ENCODE measurements at regions not wholly inside any gene's neighbourhood (a gene's known extent, or its start where the extent isn't known, plus 50 kb on each side); places are given as distances from the start of the nearest gene placed in this dataset.

- Mint-ChIP-seq H3K27me3 (peaks cover 2% of the 10 kb centered on the region), H3K4me1 (peaks cover 0 to 1% (median 0%) of the 10 kb centered on the region in 3 donors), H3K4me3 (peak overlapping the region in 1 of 4 donors; percentile 31), H3K27ac (peak overlapping the region in 1 of 3 donors; percentile 33), H3K36me3 (no peaks in the 10 kb centered on the region), H3K9me3 (peaks cover 2 to 22% (median 4%) of the 10 kb centered on the region in 3 donors)
These were observed 926.6 kb downstream of the VRK1 start for GRCh38 chr14:97723819-97724218.

- Mint-ChIP-seq H3K36me3 (no peaks in the 10 kb centered on the region), H3K27me3 (peaks cover 2% of the 10 kb centered on the region), H3K4me1 (peaks cover 0 to 1% (median 0%) of the 10 kb centered on the region in 3 donors), H3K4me3 (peak overlapping the region in 2 of 4 donors; percentile 13 to 23), H3K9me3 (peaks cover 4 to 23% (median 4%) of the 10 kb centered on the region in 3 donors), H3K27ac (peak overlapping the region in 2 of 3 donors; percentile 33 to 86)
These were observed 927.1 kb downstream of the VRK1 start for GRCh38 chr14:97724265-97724731.

GRCh38 chr14:97726676-97727075 lies 929.5 kb downstream of the VRK1 start:
- Mint-ChIP-seq H3K4me1 (peaks cover 0 to 1% (median 0%) of the 10 kb centered on the region in 3 donors), H3K9me3 (peaks cover 4 to 21% (median 6%) of the 10 kb centered on the region in 3 donors), H3K27ac (no peak overlapping the region), H3K36me3 (no peaks in the 10 kb centered on the region), H3K27me3 (peaks cover 4% of the 10 kb centered on the region), H3K4me3 (no peak overlapping the region)

GRCh38 chr14:97730706-97731105 lies 933.5 kb downstream of the VRK1 start:
- H3K27me3 Mint-ChIP-seq, result peaks cover 2% of the 10 kb centered on the region
- H3K4me1 Mint-ChIP-seq, result peaks cover 0 to 1% (median 0%) of the 10 kb centered on the region in 3 donors
- H3K9me3 Mint-ChIP-seq, result peaks cover 0 to 16% (median 12%) of the 10 kb centered on the region in 3 donors
- H3K27ac Mint-ChIP-seq, result no peak overlapping the region
- no peak overlapping the region for H3K4me3 Mint-ChIP-seq
- no peaks in the 10 kb centered on the region for H3K36me3 Mint-ChIP-seq

GRCh38 chr14:97731800-97732199 lies 934.6 kb downstream of the VRK1 start:
- H3K27ac Mint-ChIP-seq, result no peak overlapping the region
- H3K4me3 Mint-ChIP-seq, result no peak overlapping the region
- peaks cover 0 to 16% (median 12%) of the 10 kb centered on the region in 3 donors for H3K9me3 Mint-ChIP-seq
- H3K27me3 Mint-ChIP-seq, result peaks cover 2% of the 10 kb centered on the region
- peaks cover 0 to 1% (median 0%) of the 10 kb centered on the region in 3 donors for H3K4me1 Mint-ChIP-seq
- no peaks in the 10 kb centered on the region for H3K36me3 Mint-ChIP-seq

- no peak overlapping the region for H3K27ac Mint-ChIP-seq
- H3K36me3 Mint-ChIP-seq, result no peaks in the 10 kb centered on the region
- peaks cover 4 to 14% (median 7%) of the 10 kb centered on the region in 3 donors for H3K9me3 Mint-ChIP-seq
- no peaks in the 10 kb centered on the region for H3K4me1 Mint-ChIP-seq
- no peak overlapping the region for H3K4me3 Mint-ChIP-seq
- H3K27me3 Mint-ChIP-seq, result no peaks in the 10 kb centered on the region
These were observed 950.1 kb downstream of the VRK1 start for GRCh38 chr14:97747316-97747715.

- H3K4me3 Mint-ChIP-seq, result no peak overlapping the region
- peaks cover 4 to 14% (median 7%) of the 10 kb centered on the region in 3 donors for H3K9me3 Mint-ChIP-seq
- H3K4me1 Mint-ChIP-seq, result no peaks in the 10 kb centered on the region
- H3K27ac Mint-ChIP-seq, result no peak overlapping the region
- no peaks in the 10 kb centered on the region for H3K36me3 Mint-ChIP-seq
- H3K27me3 Mint-ChIP-seq, result no peaks in the 10 kb centered on the region
These were observed 951.4 kb downstream of the VRK1 start for GRCh38 chr14:97748616-97749015.

- H3K36me3 Mint-ChIP-seq, result no peaks in the 10 kb centered on the region
- no peak overlapping the region for H3K27ac Mint-ChIP-seq
- H3K9me3 Mint-ChIP-seq, result no peaks in the 10 kb centered on the region
- no peaks in the 10 kb centered on the region for H3K4me1 Mint-ChIP-seq
- H3K4me3 Mint-ChIP-seq, result no peak overlapping the region
- H3K27me3 Mint-ChIP-seq, result no peaks in the 10 kb centered on the region
These were observed 960.3 kb downstream of the VRK1 start for GRCh38 chr14:97757491-97757890.

- Mint-ChIP-seq H3K36me3 (no peaks in the 10 kb centered on the region), H3K27me3 (no peaks in the 10 kb centered on the region), H3K9me3 (peaks cover 0 to 6% (median 0%) of the 10 kb centered on the region in 3 donors), H3K4me3 (no peak overlapping the region), H3K27ac (peak overlapping the region in 1 of 3 donors; percentile 54), H3K4me1 (no peaks in the 10 kb centered on the region)
These were observed 962.9 kb downstream of the VRK1 start for GRCh38 chr14:97760050-97760449.

- Mint-ChIP-seq H3K36me3 (no peaks in the 10 kb centered on the region), H3K27me3 (no peaks in the 10 kb centered on the region), H3K4me1 (no peaks in the 10 kb centered on the region), H3K4me3 (no peak overlapping the region), H3K9me3 (peaks cover 0 to 6% (median 0%) of the 10 kb centered on the region in 3 donors), H3K27ac (no peak overlapping the region)
These were observed 965.2 kb downstream of the VRK1 start for GRCh38 chr14:97762386-97762785.

GRCh38 chr14:97771340-97772045 lies 974.3 kb downstream of the VRK1 start:
- Mint-ChIP-seq H3K9me3 (peaks cover 0 to 10% (median 2%) of the 10 kb centered on the region in 3 donors), H3K4me1 (peaks cover 0 to 2% (median 0%) of the 10 kb centered on the region in 3 donors), H3K27ac (no peak overlapping the region), H3K27me3 (no peaks in the 10 kb centered on the region), H3K36me3 (peaks cover 1% of the 10 kb centered on the region), H3K4me3 (no peak overlapping the region)

GRCh38 chr14:97773598-97773997 lies 976.4 kb downstream of the VRK1 start:
- peaks cover 1% of the 10 kb centered on the region for H3K36me3 Mint-ChIP-seq
- H3K4me3 Mint-ChIP-seq, result no peak overlapping the region
- no peak overlapping the region for H3K27ac Mint-ChIP-seq
- no peaks in the 10 kb centered on the region for H3K27me3 Mint-ChIP-seq
- peaks cover 0 to 10% (median 2%) of the 10 kb centered on the region in 3 donors for H3K9me3 Mint-ChIP-seq
- peaks cover 0 to 2% (median 0%) of the 10 kb centered on the region in 3 donors for H3K4me1 Mint-ChIP-seq

GRCh38 chr14:97776890-97777558 lies 979.8 kb downstream of the VRK1 start:
- H3K4me3 Mint-ChIP-seq, result no peak overlapping the region
- no peaks in the 10 kb centered on the region for H3K27me3 Mint-ChIP-seq
- H3K4me1 Mint-ChIP-seq, result no peaks in the 10 kb centered on the region
- H3K27ac Mint-ChIP-seq, result no peak overlapping the region
- peaks cover 0 to 7% (median 4%) of the 10 kb centered on the region in 3 donors for H3K9me3 Mint-ChIP-seq
- no peaks in the 10 kb centered on the region for H3K36me3 Mint-ChIP-seq

- no peak overlapping the region for H3K4me3 Mint-ChIP-seq
- peaks cover 0 to 4% (median 3%) of the 10 kb centered on the region in 3 donors for H3K9me3 Mint-ChIP-seq
- H3K27me3 Mint-ChIP-seq, result no peaks in the 10 kb centered on the region
- H3K27ac Mint-ChIP-seq, result no peak overlapping the region
- H3K4me1 Mint-ChIP-seq, result no peaks in the 10 kb centered on the region
- H3K36me3 Mint-ChIP-seq, result no peaks in the 10 kb centered on the region
These were observed 980.6 kb downstream of the VRK1 start for GRCh38 chr14:97777622-97778355.

GRCh38 chr14:97779140-97779539 lies 982.0 kb downstream of the VRK1 start:
- no peak overlapping the region for H3K27ac Mint-ChIP-seq
- no peak overlapping the region for H3K4me3 Mint-ChIP-seq
- no peaks in the 10 kb centered on the region for H3K36me3 Mint-ChIP-seq
- H3K4me1 Mint-ChIP-seq, result no peaks in the 10 kb centered on the region
- H3K9me3 Mint-ChIP-seq, result peaks cover 0 to 4% (median 3%) of the 10 kb centered on the region in 3 donors
- H3K27me3 Mint-ChIP-seq, result no peaks in the 10 kb centered on the region
